ENCODE measurements at regions not wholly inside any gene's neighbourhood (a gene's known extent, or its start where the extent isn't known, plus 50 kb on each side); places are given as distances from the start of the nearest gene placed in this dataset.

- no peak overlapping the region for H3K4me3 Mint-ChIP-seq (ENCODE audit: unreplicated experiment)
- CTCF ChIA-PET, result no interaction called here
These were observed 75.8 kb downstream of the TMEM17 start for GRCh38 chr2:62430146-62430545.

GRCh38 chr2:62427146-62427545 is 78.8 kb downstream of the TMEM17 start:
- Mint-ChIP-seq H3K4me1 (ENCODE audit: insufficient read depth, unreplicated experiment) (peaks cover 27% of the 10 kb centered on the region), H3K4me3 (ENCODE audit: unreplicated experiment) (no peak overlapping the region), H3K36me3 (ENCODE audit: insufficient read depth, unreplicated experiment) (no peaks in the 10 kb centered on the region), H3K27ac (ENCODE audit: low read depth, unreplicated experiment) (peak overlapping the region; percentile 9), H3K9me3 (ENCODE audit: unreplicated experiment) (no peaks in the 10 kb centered on the region), H3K27me3 (ENCODE audit: insufficient read depth, unreplicated experiment) (no peaks in the 10 kb centered on the region)
- no peak for DNase-seq (ENCODE audit: unreplicated experiment)
- no peak for TF ChIP-seq CTCF (IDR thresholded peaks at IDR 0.05; ENCODE audit: unreplicated experiment)
- CTCF ChIA-PET, result interaction anchor here (0.5 to 1.1 kb wide), 4 partner anchors 14 to 508 kb away, joined by 3 read pairs; no protein-coding TSS in a partner anchor
- POLR2A ChIA-PET, result no interaction called here
- no TSS peak for BruUV-seq (replicated peaks)
- intact Hi-C loops (cut with micrococcal nuclease), result no loop called here

More at GRCh38 chr2:62430146-62430545, 75.8 kb downstream of the TMEM17 start:
- H3K27ac Mint-ChIP-seq (ENCODE audit: low read depth, unreplicated experiment), result no peak overlapping the region
- H3K36me3 Mint-ChIP-seq (ENCODE audit: insufficient read depth, unreplicated experiment), result no peaks in the 10 kb centered on the region
- no peak for DNase-seq (ENCODE audit: unreplicated experiment)
- H3K27me3 Mint-ChIP-seq (ENCODE audit: insufficient read depth, unreplicated experiment), result no peaks in the 10 kb centered on the region
- H3K4me1 Mint-ChIP-seq (ENCODE audit: insufficient read depth, unreplicated experiment), result peaks cover 8% of the 10 kb centered on the region
- intact Hi-C loops (cut with micrococcal nuclease), result no loop called here
- BruUV-seq (replicated peaks), result no TSS peak
- POLR2A ChIA-PET, result interaction anchor here (0.6 to 0.7 kb wide), 2 partner anchors 293 to 578 kb away, joined by 3 to 4 read pairs; no protein-coding TSS in a partner anchor
- TF ChIP-seq CTCF (IDR thresholded peaks at IDR 0.05; ENCODE audit: unreplicated experiment), result no peak
- no peaks in the 10 kb centered on the region for H3K9me3 Mint-ChIP-seq (ENCODE audit: unreplicated experiment)

- Mint-ChIP-seq H3K27ac (ENCODE audit: low read depth, unreplicated experiment) (no peak overlapping the region), H3K4me3 (ENCODE audit: unreplicated experiment) (no peak overlapping the region), H3K27me3 (ENCODE audit: insufficient read depth, unreplicated experiment) (no peaks in the 10 kb centered on the region), H3K4me1 (ENCODE audit: insufficient read depth, unreplicated experiment) (peaks cover 27% of the 10 kb centered on the region), H3K36me3 (ENCODE audit: insufficient read depth, unreplicated experiment) (no peaks in the 10 kb centered on the region), H3K9me3 (ENCODE audit: unreplicated experiment) (peaks cover 7% of the 10 kb centered on the region)
- no peak for TF ChIP-seq CTCF (IDR thresholded peaks at IDR 0.05; ENCODE audit: unreplicated experiment)
- ChIA-PET POLR2A (no interaction called here), CTCF (interaction anchor here (0.8 to 1.1 kb wide), 2 partner anchors 11 to 508 kb away, joined by 3 read pairs; no protein-coding TSS in a partner anchor)
- intact Hi-C loops (cut with micrococcal nuclease), result no loop called here
- DNase-seq (ENCODE audit: unreplicated experiment), result no peak
- BruUV-seq (replicated peaks), result no TSS peak
These were observed 79.7 kb downstream of the TMEM17 start for GRCh38 chr2:62426154-62426912.

GRCh38 chr2:62425684-62426083 is 80.3 kb downstream of the TMEM17 start:
- intact Hi-C loops (cut with micrococcal nuclease), result loop anchor here (1.0 kb wide), 1 partner anchor 350 kb away; no protein-coding TSS in a partner anchor
- peak overlapping the region; percentile 97 for H3K27ac Mint-ChIP-seq (ENCODE audit: low read depth, unreplicated experiment)
- H3K27me3 Mint-ChIP-seq (ENCODE audit: insufficient read depth, unreplicated experiment), result no peaks in the 10 kb centered on the region
- peaks cover 27% of the 10 kb centered on the region for H3K4me1 Mint-ChIP-seq (ENCODE audit: insufficient read depth, unreplicated experiment)
- no TSS peak for BruUV-seq (replicated peaks)
- ChIA-PET CTCF (no interaction called here), POLR2A (no interaction called here)
- no peaks in the 10 kb centered on the region for H3K36me3 Mint-ChIP-seq (ENCODE audit: insufficient read depth, unreplicated experiment)
- DNase-seq (ENCODE audit: unreplicated experiment), result no peak
- H3K9me3 Mint-ChIP-seq (ENCODE audit: unreplicated experiment), result peaks cover 14% of the 10 kb centered on the region
- no peak for TF ChIP-seq CTCF (IDR thresholded peaks at IDR 0.05; ENCODE audit: unreplicated experiment)
- H3K4me3 Mint-ChIP-seq (ENCODE audit: unreplicated experiment), result no peak overlapping the region

Data from MCF 10A (cell line).